ENCODE measurements at regions not wholly inside any gene's neighbourhood (a gene's known extent, or its start where the extent isn't known, plus 50 kb on each side); places are given as distances from the start of the nearest gene placed in this dataset.

GRCh38 chr12:59044791-59045190 is 124.5 kb upstream of the LRIG3 start:
- no peak overlapping the region for H3K4me3 ChIP-seq (ENCODE audit: low read depth, low read length)
- no peak for TF ChIP-seq CTCF (IDR thresholded peaks at IDR 0.05; ENCODE audit: borderline replicate concordance, insufficient read depth, low read depth, low read length)

- TF ChIP-seq CTCF (IDR thresholded peaks at IDR 0.05; ENCODE audit: borderline replicate concordance, insufficient read depth, low read depth, low read length) = no peak
- H3K4me3 ChIP-seq (ENCODE audit: low read depth, low read length) = no peak overlapping the region
Observed at GRCh38 chr12:59041241-59042121, 121.2 kb upstream of the LRIG3 start.

- no peak overlapping the region for H3K4me3 ChIP-seq (ENCODE audit: low read depth, low read length)
Observed at GRCh38 chr12:59040656-59041055, 120.4 kb upstream of the LRIG3 start.

GRCh38 chr12:59040043-59040442 is 119.7 kb upstream of the LRIG3 start:
- no peak overlapping the region for H3K4me3 ChIP-seq (ENCODE audit: low read depth, low read length)
- TF ChIP-seq CTCF (IDR thresholded peaks at IDR 0.05; ENCODE audit: borderline replicate concordance, insufficient read depth, low read depth, low read length) = no peak

More at GRCh38 chr12:59040656-59041055, 120.4 kb upstream of the LRIG3 start:
- no peak for TF ChIP-seq CTCF (IDR thresholded peaks at IDR 0.05; ENCODE audit: borderline replicate concordance, insufficient read depth, low read depth, low read length)

- no peak for TF ChIP-seq CTCF (IDR thresholded peaks at IDR 0.05; ENCODE audit: borderline replicate concordance, insufficient read depth, low read depth, low read length)
Observed at GRCh38 chr12:59039005-59039404, 118.7 kb upstream of the LRIG3 start.

GRCh38 chr12:59036973-59037762 is 116.9 kb upstream of the LRIG3 start:
- TF ChIP-seq CTCF (IDR thresholded peaks at IDR 0.05; ENCODE audit: borderline replicate concordance, insufficient read depth, low read depth, low read length) = no peak

More at GRCh38 chr12:59039005-59039404, 118.7 kb upstream of the LRIG3 start:
- H3K4me3 ChIP-seq (ENCODE audit: low read depth, low read length) = no peak overlapping the region

More at GRCh38 chr12:59036973-59037762, 116.9 kb upstream of the LRIG3 start:
- H3K4me3 ChIP-seq (ENCODE audit: low read depth, low read length) = no peak overlapping the region
